GM19397 (cell line): ENCODE measurements at regions not wholly inside any gene's neighbourhood (a gene's known extent, or its start where the extent isn't known, plus 50 kb on each side); places are given as distances from the start of the nearest gene placed in this dataset.
"Not testable (repeated sequence)": the region's sequence is repeated elsewhere in the genome, so short reads cannot be mapped to it uniquely, and the experiment has no call there.

Experiments used
- ATAC-seq: cut with Tn5 transposase; IDR thresholded peaks from one replicate; pipeline ENCODE4 v1.9.1; 2021; ENCODE audit warnings: mild to moderate bottlenecking, moderate library complexity; ENCODE audit not compliant: unreplicated experiment

DNA sequence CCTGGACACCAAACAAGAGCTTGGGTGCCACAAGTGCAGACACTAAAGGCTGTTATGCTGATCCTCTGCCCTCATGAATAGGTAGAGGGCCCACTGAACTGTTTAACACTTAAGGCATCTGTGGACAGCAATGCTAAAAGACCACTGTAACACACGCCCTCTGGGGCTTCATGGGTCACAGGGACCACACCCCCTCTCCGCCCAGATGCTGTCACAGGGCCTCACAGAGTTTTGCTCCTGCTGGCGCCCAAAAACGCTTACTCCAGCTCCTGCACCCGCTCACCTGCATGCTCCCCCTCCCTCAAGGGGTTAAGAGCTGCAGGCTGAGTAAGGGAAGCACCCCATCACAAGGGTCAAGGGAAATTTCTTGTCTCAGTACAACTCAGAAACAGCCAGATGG lies 141.8 kb upstream of the NUDT4 start:
- no peak for ATAC-seq

DNA sequence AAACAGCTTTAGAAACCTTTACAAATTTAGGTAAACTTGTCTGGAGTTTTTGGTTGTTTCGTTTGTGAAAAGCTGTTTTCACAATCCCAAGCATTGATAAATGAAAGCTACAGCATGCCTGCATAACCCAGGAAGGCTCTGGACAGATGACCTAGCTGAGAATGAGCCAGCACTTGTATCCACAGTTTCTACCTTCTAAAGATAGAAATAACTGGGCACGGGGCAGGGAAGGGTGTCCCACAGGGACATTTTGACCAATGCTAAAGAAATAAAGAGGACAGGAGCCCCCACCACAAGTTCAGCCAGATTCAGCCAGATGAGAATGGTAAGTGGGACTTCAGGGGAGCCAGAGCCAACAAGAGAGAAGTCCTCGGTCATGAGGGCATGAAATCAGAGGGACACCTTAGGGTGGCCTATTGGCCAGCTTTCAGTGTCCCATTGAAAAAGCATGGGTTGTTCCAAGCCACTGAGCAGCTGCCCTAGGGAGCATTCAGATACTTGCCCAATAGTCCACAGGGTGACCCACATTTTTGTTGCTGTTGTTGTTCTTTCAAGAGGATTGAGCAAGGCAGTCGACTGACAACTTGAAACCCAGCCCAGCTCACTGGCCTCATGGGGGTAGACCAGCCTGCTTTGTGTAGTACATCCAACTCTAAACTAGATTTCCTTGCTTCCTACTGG lies 140.3 kb upstream of the NUDT4 start:
- no peak for ATAC-seq

DNA sequence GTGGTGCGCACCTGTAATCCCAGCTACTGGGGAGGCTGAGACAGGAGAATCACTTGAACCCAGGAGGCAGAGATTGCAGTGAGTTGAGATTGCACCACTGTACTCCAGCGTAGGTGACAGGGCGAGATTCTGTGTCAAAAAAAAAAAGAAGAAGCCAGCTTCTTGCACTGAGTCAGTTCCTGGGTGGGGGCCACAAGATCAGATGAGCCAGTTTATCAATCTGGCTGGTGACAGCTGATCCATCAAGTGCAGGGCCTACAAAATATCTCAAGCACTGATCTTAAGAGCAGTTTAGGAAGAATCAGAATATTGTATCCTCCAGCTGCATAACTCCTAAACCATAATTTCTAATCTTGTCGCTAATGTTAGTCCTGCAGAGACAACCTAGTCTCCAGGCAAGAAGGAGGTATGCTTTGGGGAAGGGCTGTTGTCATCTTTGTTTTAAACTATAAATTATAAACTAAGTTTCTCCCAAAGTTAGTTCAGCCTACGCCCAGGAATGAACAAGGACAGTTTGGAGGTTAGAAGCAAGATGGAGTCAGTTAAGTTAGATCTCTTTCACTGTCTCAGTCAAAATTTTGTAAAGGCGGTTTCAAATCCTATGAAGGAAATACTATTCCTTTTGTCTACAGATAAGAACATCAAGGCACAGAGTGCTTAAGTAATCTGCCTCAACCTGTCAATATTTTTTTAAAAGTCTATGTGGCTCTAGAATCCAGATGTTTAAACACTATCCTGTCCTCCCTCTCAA lies 139.0 kb upstream of the NUDT4 start:
- not testable (repeated sequence) for ATAC-seq

DNA sequence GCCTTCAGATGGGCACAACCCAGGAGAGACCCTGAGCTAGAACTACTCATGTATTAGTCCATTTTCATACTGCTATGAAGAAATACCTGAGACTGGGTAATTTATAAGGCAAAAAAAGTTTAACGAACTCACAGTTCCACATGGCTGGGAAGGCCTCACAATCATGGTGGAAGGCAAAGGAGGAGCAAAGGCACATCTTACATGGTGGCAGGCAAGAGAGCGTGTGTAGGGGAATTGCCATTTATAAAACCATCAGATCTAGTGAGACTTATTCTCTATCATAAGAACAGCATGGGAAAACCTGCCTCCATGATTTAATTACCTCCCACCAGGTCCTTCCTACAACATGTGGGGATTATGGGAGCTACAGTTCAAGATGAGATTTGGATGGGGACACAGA lies 137.9 kb upstream of the NUDT4 start:
- not testable (repeated sequence) for ATAC-seq

DNA sequence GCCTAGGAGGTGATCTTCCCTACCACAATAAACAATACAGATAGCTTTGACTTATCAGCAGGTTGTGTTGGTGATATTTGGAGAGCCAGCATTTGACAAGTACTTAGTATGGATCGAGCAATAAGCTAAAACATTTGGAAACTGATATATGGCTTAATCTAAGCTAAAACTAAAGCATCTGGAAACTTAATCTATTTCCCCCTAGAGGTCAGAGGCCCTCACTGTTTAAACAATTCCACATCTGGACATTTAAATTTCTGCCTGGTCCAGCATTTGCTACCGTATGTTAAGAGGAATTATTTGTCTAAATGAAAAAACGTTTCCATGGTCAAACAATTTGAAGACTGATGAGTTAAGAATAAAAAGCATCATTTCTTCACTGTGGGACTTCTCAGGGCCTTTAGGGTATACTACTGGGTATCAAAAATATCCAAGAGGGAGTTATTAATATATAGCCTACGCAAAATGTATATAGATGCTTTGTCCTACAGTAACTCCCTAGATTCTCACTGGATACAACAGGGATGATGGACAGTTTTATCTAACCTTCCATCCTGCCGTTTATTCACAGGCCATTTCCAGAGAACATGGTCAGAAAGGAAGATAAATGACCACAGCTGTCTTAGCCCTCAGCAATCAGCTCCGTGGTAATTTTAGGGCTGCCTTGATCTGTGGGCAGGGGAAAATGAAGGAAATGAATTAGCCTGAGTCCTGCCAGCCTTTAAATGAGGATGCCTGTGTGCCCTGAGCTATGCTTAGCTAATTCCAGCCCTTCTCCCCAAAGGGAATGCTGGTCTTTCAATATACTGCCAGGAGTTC lies 135.4 kb upstream of the NUDT4 start:
- no peak for ATAC-seq

DNA sequence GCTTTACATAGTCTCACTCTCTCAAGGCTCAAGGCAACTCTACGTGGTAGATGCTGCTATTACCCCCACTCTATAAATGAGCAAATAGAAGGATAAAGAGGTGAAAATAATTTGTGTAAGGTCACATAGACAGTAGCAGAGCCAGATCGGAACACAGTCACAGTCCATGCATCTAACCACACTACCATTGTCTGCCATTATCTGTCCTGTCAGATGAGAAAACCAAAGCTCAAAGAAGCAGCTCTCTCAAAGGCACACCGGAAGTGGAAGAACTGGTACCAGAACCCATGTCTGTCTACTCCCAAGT lies 134.4 kb upstream of the NUDT4 start:
- no peak for ATAC-seq

DNA sequence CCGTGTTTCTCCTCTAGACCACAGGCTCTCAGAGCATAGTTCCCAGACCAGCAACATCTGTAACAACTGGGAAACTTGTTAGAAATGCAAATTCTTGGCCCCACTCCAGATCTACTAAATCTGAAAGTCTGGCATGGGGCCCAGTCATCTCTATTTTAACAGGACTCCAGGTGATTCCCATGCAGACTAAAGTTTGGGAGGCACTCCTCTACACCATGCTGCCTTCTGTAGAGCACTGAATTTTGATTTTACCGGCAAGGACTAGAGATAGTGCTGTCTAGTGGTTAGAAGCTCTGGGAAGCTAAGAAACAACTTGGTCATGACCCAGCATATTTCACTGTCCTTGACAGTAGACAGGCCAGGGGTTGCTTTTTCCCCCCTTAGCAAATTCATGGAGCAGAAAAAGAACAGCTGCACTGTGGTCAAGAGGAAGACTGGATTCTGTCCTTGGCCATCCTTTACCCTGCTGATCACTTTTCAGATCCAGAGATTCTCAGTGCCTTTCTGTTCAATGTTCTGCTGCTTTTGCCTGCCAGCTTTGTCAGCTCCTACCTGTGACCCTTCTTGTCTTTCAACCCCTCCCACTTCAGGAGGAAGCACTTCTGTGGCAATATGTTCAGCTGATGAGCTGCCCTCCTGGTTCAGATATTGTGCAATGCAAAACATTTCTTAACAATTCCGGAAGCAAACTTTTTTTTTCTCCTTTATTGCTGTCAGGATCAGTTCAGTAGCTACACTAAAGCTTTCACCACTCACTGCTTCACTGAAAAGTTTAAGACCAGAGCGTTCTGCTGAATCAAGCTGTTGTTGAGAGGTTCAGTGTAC lies 133.8 kb upstream of the NUDT4 start:
- peak; percentile 37 for ATAC-seq

DNA sequence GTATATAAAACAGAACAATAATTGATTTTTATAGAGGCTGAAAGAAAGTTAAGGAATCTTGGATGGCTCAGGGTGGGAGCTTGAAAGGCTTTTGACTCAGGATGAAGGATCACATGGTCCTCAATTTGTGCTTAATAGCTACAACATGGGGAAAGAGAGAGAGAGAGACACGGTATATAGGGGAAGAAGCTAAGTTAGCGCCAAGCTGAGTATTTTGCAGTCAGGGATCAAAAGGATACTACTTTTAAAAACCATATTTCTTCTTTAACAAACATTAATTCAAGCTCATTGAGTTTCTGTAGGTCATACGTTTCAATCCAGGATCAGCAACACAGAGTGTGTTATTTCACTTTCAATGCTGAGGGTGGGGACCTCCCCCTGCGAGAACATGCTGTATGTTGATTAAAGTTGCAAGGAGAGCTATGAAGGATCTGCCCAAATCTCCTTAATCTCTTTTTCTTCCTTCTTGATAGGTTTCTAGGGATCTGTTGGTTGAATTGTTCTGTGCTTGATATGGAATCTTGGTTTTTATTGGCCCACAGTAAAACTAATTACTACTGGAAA lies 133.1 kb upstream of the NUDT4 start:
- no peak for ATAC-seq

DNA sequence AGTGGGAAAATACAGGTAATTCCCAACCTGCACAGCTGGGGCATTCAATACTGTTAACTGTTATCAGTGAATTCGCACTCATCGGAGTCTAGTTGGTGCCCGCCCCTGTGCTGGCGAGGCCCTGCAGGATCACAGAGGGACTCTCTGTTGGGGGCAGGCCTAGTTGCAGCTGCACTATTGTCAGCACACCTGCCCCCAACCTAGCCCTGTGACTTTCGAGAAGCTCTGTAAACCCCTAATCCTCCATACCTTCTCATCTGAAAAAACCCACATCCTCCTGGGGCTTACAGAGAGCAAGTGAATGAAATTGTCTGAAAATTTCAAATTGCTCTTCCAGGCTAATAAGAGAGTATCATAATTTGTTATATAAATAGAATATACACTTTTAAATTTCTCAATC lies 132.2 kb upstream of the NUDT4 start:
- ATAC-seq = peak; percentile 74

DNA sequence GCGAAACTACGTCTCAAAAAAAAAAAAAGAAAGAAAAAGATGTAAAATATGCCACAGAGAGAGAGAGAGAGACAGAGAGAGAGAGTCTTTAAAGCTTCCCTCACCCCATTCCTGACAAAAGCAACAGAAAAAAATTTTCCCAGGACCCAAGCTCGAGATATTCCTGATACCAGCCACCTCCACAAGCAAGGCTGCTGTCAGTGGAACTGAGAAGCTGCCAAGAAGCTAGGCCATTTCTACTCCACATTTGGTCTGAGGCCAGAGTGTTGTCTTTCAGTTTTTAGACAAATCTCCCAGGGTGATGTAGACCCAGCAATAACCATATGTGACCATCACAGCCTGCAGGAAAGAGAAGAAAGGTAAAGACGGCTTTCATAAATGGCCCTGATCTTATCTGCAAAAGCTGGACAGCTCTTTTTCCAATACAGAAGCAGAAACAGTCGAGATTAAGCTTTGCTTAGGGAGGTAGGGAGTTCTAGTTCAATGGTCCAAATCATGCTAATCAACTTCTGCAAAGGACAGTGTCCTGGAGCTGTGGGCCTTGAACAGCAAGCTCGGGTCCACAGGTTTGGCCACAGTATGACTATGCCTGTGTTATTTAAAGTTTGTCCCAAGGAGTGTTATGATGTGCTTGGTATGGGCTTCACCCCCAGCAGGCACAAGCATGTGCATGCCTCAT lies 130.3 kb upstream of the NUDT4 start:
- ATAC-seq = no peak

DNA sequence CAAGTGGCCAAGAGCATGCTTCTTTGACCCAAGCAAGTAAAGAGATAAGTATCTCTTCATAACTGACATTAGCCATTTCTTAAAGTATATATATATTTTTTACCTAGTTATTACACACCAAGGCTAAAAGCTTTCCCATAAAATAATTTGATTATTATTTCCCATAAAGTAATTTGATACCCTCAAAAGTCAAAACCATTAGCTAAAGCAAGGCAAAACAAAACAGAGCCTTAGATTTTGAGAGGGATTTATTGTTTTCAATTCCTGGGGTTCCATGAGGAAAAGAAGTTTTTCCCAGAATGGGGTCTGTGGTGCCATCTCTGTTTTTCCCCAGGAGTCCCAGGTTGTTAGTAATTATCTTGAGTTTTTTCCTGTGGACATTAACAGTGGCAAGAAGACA lies 125.5 kb upstream of the NUDT4 start:
- ATAC-seq = no peak

DNA sequence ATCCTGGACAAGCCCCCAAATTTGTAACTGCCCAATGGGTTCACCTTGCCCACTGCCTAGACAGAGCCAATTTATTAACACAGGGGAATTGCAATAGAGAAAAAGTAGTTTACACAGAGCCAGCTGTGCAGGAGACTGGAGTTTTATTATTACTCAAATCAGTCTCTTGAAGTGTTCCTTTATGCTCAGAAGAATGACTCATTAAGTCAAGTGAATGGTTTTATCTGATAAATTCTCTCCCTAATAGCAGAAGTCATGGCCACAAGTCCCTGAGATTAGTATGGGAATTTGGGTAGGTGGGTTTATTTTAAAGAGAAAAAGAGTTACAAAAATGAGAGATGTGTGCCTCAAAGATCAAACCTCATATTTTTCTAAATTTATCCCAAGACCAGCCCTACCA lies 122.8 kb upstream of the NUDT4 start:
- ATAC-seq = no peak

DNA sequence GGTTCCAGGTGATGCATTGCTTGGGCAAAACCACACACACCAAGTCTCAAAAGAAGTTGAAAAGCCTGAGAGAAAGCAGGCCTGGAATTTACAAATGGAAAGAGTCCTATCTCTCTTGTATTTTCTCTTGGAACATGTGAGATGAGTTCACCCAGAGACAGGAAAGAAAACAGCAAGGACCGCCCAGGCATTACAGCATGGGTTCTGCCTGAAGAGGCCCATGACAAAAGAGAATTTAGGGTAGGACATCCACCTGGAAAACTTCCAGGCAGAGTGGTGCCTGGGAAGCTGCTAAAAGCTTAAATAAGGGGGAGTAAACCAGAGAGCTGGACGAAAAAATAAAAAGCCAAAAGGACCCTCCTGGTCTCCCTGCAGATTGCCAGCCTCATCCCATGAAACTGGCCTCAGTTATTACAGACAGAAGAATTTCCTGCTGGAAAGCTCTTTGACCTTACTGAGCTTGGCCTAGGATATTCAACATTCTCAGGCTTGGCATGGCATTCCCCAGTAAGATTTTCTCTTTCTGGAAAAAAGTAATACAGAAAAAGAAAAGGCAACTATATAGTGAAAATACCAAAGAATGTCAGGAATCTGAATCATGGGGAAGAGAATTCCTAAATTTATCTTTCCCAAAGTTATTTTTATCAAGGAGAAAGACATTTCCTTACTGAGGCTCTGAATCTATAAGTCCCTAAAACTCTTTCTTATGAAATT lies 121.3 kb upstream of the NUDT4 start:
- no peak for ATAC-seq

DNA sequence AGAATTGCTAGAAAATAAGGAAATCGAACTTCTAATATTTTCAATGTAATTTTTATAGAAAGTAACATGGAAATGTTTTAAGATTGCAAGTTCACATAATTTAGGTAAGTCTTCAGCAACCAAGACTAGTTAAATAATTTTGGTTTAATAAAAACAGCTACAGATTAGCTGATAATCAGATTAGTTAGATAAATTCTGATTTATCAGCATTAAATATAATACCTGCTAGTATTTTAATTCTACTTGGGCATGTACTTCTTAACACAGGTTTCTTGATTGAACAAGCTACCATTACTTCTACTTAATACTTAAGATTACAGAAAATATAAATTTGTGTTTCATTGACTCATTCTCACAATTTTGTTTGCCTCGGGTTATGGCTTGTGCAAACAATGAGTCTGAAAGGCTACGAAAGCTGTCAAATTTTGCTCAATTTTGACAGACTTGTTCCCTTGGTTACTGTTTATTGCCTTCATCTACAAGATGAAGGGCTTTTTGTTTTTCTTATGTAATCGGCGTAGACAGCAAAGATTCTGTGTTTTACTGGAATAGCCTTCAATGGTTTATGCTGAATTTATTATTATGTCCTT lies 116.1 kb upstream of the NUDT4 start:
- no peak for ATAC-seq

DNA sequence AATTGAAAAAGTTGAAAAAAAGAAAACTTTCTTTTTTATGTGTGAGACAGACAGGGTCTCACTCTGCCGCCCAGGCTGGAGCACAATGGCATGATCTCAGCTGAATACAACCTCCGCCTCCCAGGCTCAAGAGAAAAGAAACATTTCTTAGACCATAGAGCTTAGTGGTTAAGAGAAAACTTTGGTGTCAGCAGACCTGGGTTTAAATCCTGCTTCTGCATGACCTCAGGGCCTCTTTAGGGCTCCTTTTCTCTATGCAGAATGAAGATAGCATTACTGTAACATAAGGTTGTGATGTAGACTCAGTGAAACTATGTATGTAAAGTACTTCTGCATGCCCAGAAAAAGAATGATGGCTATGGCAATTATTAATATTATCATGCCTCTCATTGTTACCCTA lies 104.7 kb upstream of the NUDT4 start:
- no peak for ATAC-seq

DNA sequence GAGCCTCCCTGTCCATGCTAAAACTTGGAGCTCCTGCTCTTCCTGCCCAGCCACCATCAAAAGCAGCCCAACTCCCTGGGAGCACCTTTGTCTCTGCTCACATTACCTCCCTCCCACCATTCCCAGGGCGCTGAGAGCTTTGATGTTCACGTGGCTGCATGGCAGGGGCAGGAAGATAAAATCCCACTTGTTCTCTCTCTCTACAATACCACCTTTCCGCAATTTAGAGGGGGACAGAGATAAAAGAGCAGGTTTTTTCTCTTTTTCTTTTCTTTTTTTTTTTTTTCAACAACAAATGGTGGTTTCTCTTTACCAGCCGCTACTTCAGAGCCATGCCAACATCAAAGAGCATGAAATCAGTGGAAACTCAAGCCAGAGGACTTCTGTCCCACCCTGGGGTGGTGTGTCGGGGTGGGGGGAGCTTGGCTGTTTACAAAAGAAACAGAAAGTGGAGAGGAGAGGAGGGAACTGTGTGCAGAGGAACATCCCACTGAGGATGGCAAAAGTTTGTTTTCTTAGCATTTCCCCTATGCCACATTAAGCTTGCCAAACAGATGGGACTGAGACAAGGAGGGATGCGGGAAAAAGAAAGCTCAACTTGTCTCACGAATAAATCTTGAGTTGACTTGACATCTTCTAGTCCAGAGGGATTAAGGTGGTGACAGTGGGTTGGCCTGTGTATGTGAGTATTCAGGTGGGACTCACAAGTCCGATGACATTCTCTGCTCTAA lies 103.7 kb upstream of the NUDT4 start:
- ATAC-seq = no peak

DNA sequence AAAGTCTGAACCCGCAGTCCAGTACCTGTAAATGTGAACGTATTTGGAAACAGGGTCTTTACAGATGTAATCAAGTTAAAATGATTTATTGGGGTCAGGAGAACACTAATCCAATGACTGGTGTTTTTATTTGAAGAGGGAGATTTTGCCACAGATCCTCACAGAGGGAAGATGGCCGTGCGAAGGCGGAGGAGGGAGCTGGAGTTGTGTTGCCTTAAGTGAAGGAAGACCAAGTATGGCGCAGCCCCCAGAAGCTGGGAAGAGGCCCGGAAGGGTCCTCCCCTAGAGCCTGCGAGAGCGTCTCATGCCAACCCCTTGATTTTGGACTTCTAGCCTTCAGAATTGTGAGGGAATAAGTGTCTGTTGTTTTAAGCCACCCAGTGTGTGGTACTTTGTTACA lies 102.8 kb upstream of the NUDT4 start:
- no peak for ATAC-seq

DNA sequence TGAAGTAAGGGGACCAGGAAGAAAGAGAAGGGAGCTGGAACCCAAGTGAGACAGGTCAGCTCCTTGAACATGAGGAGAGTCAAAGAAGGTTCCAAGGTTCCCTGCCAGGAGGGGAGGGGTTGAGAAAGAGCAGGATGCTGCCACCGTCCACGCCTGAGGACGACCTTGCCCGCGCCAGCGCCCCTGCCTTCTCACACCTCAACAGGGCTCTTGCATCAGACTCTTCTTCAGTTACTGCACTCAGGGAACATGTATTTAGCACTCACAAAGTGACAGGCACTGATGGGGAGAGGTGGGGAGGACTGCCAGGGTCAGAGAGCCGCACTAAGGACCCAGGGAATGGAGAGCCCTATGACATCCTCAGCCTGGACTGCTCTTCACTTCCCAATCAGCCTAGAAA lies 102.1 kb upstream of the NUDT4 start:
- no peak for ATAC-seq
